Mesenchymal stem cell (in vitro differentiated cells and primary cell): ENCODE measurements at regions not wholly inside any gene's neighbourhood (a gene's known extent, or its start where the extent isn't known, plus 50 kb on each side); places are given as distances from the start of the nearest gene placed in this dataset.
"Not testable (repeated sequence)": the region's sequence is repeated elsewhere in the genome, so short reads cannot be mapped to it uniquely, and the experiment has no call there.

Experiments
- DNase-seq: peaks from one replicate; pipeline ENCODE4 v3.0.0-alpha.2; 2013
- H2AFZ ChIP-seq: one replicate; pipeline ENCODE4 v1.6.1; 2013; ENCODE audit warnings: low read depth, mild to moderate bottlenecking, control low read depth, inconsistent platforms, low read length, moderate library complexity
- H2AK5ac ChIP-seq: 2 replicates; pipeline ENCODE4 v1.6.1; 2013; ENCODE audit warnings: low read length, moderate library complexity, mild to moderate bottlenecking, inconsistent platforms; ENCODE audit not compliant: severe bottlenecking
- H2BK120ac ChIP-seq: one replicate; pipeline ENCODE4 v1.6.1; 2013; ENCODE audit warnings: low read depth, mild to moderate bottlenecking, inconsistent platforms, low read length, moderate library complexity
- H2BK12ac ChIP-seq, 2 experiments: one replicate each; pipeline ENCODE4 v1.6.1; 2013; ENCODE audit warnings: inconsistent platforms in 2 of 2, low read length in 2 of 2, mild to moderate bottlenecking in 2 of 2, moderate library complexity in 2 of 2, control low read depth in 1 of 2
- H2BK15ac ChIP-seq: one replicate; pipeline ENCODE4 v1.6.1; 2013; ENCODE audit warnings: mild to moderate bottlenecking, low read depth, inconsistent platforms; ENCODE audit not compliant: poor library complexity, severe bottlenecking
- H2BK5ac ChIP-seq: 2 replicates; pipeline ENCODE4 v1.6.1; 2013; ENCODE audit warnings: low read depth, mild to moderate bottlenecking, low read length, control low read depth, inconsistent platforms; ENCODE audit not compliant: poor library complexity, severe bottlenecking
- H3K14ac ChIP-seq, 2 experiments: one replicate each; pipeline ENCODE4 v1.6.1; 2013; ENCODE audit warnings: inconsistent platforms in 2 of 2, low read length in 2 of 2, control low read depth in 1 of 2, mild to moderate bottlenecking in 1 of 2, moderate library complexity in 1 of 2
- H3K18ac ChIP-seq, 2 experiments: one replicate each; pipeline ENCODE4 v1.6.1; 2013; ENCODE audit warnings: inconsistent platforms in 2 of 2, low read length in 2 of 2, control low read depth in 1 of 2, low read depth in 1 of 2, mild to moderate bottlenecking in 1 of 2
- H3K23ac ChIP-seq, 2 experiments: one replicate each; pipeline ENCODE4 v1.6.1; 2013; ENCODE audit warnings: inconsistent platforms in 2 of 2, low read length in 2 of 2, mild to moderate bottlenecking in 2 of 2, moderate library complexity in 2 of 2, control low read depth in 1 of 2
- H3K27ac ChIP-seq: 2 replicates; pipeline ENCODE4 v1.5.1; 2013; ENCODE audit warnings: mild to moderate bottlenecking, moderate library complexity, low read length, control low read depth, inconsistent platforms; ENCODE audit not compliant: poor library complexity, severe bottlenecking
- H3K27me3 ChIP-seq, 2 experiments: 2 replicates each; pipeline versions ENCODE4 v1.6.1 to v1.7.0; 2013; ENCODE audit warnings: low read length in 2 of 2, mild to moderate bottlenecking in 2 of 2, moderate library complexity in 2 of 2, control low read depth in 1 of 2, inconsistent platforms in 1 of 2; ENCODE audit not compliant: control insufficient read depth in 1 of 2, insufficient read depth in 1 of 2
- H3K36me3 ChIP-seq, 2 experiments: 2 replicates each; pipeline versions ENCODE4 v1.6.1 to v1.7.0; 2013; ENCODE audit warnings: low read length in 2 of 2, control low read depth in 1 of 2, inconsistent platforms in 1 of 2, low read depth in 1 of 2, mild to moderate bottlenecking in 1 of 2; ENCODE audit not compliant: insufficient read depth in 2 of 2, control insufficient read depth in 1 of 2
- H3K4ac ChIP-seq, 2 experiments: one replicate each; pipeline ENCODE4 v1.6.1; 2013; ENCODE audit warnings: inconsistent platforms in 2 of 2, low read length in 2 of 2, mild to moderate bottlenecking in 2 of 2, moderate library complexity in 2 of 2, control low read depth in 1 of 2, low read depth in 1 of 2
- H3K4me1 ChIP-seq: 2 replicates; pipeline ENCODE4 v1.6.1; 2013; ENCODE audit warnings: low read depth, low read length, control low read depth; ENCODE audit not compliant: control insufficient read depth, insufficient read depth
- H3K4me2 ChIP-seq: 2 replicates; pipeline ENCODE4 v1.6.1; 2013; ENCODE audit warnings: low read length, mild to moderate bottlenecking, inconsistent platforms; ENCODE audit not compliant: poor library complexity, severe bottlenecking
- H3K4me3 ChIP-seq, 2 experiments: 2 replicates each; pipeline versions ENCODE4 v1.5.1 to v1.7.0; 2013; ENCODE audit warnings: low read length in 2 of 2, mild to moderate bottlenecking in 2 of 2, control low read depth in 1 of 2, low read depth in 1 of 2; ENCODE audit not compliant: insufficient read depth in 1 of 2
- H3K79me1 ChIP-seq: replicated peaks from 2 replicates; pipeline ENCODE4 v1.6.1; 2013; ENCODE audit warnings: mild to moderate bottlenecking, control low read depth, low read length, inconsistent platforms; ENCODE audit not compliant: poor library complexity, severe bottlenecking
- H3K9ac ChIP-seq: 2 replicates; pipeline ENCODE4 v1.7.0; 2013; ENCODE audit warnings: mild to moderate bottlenecking, low read length, moderate library complexity
- H3K9me3 ChIP-seq: 2 replicates; pipeline ENCODE4 v1.7.0; 2013; ENCODE audit warnings: mild to moderate bottlenecking, low read length; ENCODE audit not compliant: control insufficient read depth
- H4K8ac ChIP-seq: one replicate; pipeline ENCODE4 v1.6.1; 2013; ENCODE audit warnings: inconsistent platforms, mild to moderate bottlenecking, low read length, moderate library complexity
- H4K91ac ChIP-seq: one replicate; pipeline ENCODE4 v1.6.1; 2013; ENCODE audit warnings: mild to moderate bottlenecking, low read length, inconsistent platforms
- WGBS: methylation state at CpG from one replicate; pipeline ENCODE4 v1.1.7; 2013; ENCODE audit warnings: mixed read lengths; 5-methylcytosine and 5-hydroxymethylcytosine counted together

DNA sequence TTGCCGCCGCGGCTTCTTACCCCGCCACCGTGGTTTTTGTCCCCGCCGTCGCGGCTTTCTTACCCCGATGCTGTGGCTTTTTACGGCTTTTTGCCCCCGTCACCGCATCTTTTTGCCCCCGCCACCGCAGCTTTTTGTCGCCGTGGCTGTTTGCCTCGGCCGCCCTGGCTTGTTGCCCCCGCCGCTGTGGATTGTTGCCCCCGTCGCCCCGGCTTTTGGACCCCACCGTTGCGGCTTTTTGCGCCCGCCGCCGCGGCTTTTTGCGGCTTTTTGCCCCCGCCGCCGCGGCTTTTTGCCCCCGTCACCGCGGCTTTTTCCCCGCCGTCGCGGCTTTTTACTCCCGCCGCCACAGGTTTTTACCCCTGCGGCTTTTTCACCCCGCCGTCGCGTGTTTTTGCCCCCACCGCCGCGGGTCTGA, 3934.3 kb downstream of the SRGAP2C start:
- H2BK12ac ChIP-seq: no peak overlapping the region
- no peak overlapping the region for H3K4me2 ChIP-seq
- H3K23ac ChIP-seq: no peak overlapping the region
- H3K27ac ChIP-seq: no peak overlapping the region
- no peak overlapping the region for H2BK120ac ChIP-seq
- H3K36me3 ChIP-seq: no peaks in the 10 kb centered on the region
- no peak overlapping the region for H3K14ac ChIP-seq
- WGBS: 96% methylated on average over 53 of the region's 53 CpGs
- H3K4me3 ChIP-seq: no peak overlapping the region
- H3K27me3 ChIP-seq: no peaks in the 10 kb centered on the region
- no peaks in the 10 kb centered on the region for H3K79me1 ChIP-seq
- H2AK5ac ChIP-seq: no peak overlapping the region
- no peak overlapping the region for H4K91ac ChIP-seq
- H3K9me3 ChIP-seq: peaks cover 3% of the 10 kb centered on the region
- no peak overlapping the region for H3K18ac ChIP-seq
- no peak for DNase-seq
- no peaks in the 10 kb centered on the region for H3K4me1 ChIP-seq
- no peak overlapping the region for H3K9ac ChIP-seq
- no peak overlapping the region for H2BK15ac ChIP-seq
- no peak overlapping the region for H4K8ac ChIP-seq
- H2BK5ac ChIP-seq: no peak overlapping the region
- H2AFZ ChIP-seq: no peak overlapping the region
- H3K4ac ChIP-seq: no peak overlapping the region

DNA sequence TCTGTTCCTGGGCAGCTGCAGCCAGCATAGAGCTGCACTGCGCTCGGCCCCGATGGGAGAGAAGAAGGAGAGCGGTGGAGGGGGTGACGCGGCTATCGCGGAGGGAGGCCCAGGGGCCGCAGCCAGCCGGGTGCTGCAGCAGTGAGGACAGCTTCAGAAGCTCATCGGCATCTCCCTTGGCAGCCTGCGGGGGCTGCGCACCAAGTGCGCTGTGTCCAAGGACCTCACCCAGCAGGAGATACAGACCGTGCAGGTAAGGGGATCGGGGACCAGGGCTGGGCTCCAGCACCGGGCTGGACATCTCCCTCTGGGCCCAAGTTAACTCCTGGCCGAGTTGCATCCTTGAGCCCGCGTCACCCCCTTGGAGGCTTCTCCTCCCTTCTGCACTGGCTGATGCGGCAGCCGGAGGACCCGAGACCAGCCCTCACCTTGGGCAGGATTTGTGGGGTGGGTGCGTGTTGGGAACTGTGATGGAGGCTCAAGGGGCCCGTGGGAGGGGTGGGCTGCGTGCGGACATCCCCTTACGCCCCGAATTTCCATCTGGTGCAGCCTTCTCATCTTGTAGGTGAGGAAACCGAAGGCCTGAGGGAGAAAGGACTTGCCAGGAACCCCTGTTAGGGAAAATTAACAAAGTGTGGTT, 3934.9 kb downstream of the SRGAP2C start:
- H2BK120ac ChIP-seq, H3K4me1 ChIP-seq, H3K4ac ChIP-seq, H2AK5ac ChIP-seq, H3K9ac ChIP-seq, H3K36me3 ChIP-seq, H3K14ac ChIP-seq, H2AFZ ChIP-seq, H2BK5ac ChIP-seq, H4K91ac ChIP-seq, DNase-seq, H3K4me3 ChIP-seq, H3K18ac ChIP-seq, H3K23ac ChIP-seq, H3K9me3 ChIP-seq, H3K27ac ChIP-seq, H3K79me1 ChIP-seq, H4K8ac ChIP-seq, H2BK12ac ChIP-seq, H3K4me2 ChIP-seq, H3K27me3 ChIP-seq, H2BK15ac ChIP-seq: not testable (repeated sequence)
- WGBS: 91% methylated on average over 30 of the region's 30 CpGs

DNA sequence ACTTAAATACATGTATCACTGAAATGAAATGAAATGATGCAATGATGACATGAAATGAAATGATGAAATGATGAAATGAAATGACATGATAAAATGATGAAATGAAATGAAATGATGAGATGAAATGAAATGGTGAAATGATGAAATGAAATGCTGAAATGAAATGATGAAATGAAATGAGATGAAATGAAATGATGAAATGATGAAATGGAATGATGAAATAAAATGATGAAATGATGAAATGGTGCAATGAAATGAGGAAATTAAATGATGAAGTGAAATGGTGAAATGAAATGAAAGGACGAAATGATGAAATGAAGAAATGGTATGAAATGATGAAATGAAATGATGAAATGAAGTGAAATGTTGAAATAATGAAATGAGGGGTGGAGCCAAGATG, 3937.8 kb downstream of the SRGAP2C start:
- not testable (repeated sequence) for H3K9me3 ChIP-seq, H3K4me3 ChIP-seq, H3K4me1 ChIP-seq, H3K79me1 ChIP-seq, H3K18ac ChIP-seq, H3K27ac ChIP-seq, H3K9ac ChIP-seq, H2BK120ac ChIP-seq, H2BK15ac ChIP-seq, H4K8ac ChIP-seq, H2AFZ ChIP-seq, H3K4me2 ChIP-seq, H3K14ac ChIP-seq, H2AK5ac ChIP-seq, H2BK12ac ChIP-seq, H2BK5ac ChIP-seq, H3K27me3 ChIP-seq, H4K91ac ChIP-seq, H3K4ac ChIP-seq, DNase-seq, H3K23ac ChIP-seq, H3K36me3 ChIP-seq
- WGBS: 33% methylated on average over 1 of the region's 1 CpG
